GM21786 (cell line): ENCODE measurements at regions not wholly inside any gene's neighbourhood (a gene's known extent, or its start where the extent isn't known, plus 50 kb on each side); places are given as distances from the start of the nearest gene placed in this dataset.

Experiments used
- ATAC-seq: cut with Tn5 transposase; IDR thresholded peaks from one replicate; pipeline ENCODE4 v1.9.1; 2021; ENCODE audit not compliant: unreplicated experiment

DNA sequence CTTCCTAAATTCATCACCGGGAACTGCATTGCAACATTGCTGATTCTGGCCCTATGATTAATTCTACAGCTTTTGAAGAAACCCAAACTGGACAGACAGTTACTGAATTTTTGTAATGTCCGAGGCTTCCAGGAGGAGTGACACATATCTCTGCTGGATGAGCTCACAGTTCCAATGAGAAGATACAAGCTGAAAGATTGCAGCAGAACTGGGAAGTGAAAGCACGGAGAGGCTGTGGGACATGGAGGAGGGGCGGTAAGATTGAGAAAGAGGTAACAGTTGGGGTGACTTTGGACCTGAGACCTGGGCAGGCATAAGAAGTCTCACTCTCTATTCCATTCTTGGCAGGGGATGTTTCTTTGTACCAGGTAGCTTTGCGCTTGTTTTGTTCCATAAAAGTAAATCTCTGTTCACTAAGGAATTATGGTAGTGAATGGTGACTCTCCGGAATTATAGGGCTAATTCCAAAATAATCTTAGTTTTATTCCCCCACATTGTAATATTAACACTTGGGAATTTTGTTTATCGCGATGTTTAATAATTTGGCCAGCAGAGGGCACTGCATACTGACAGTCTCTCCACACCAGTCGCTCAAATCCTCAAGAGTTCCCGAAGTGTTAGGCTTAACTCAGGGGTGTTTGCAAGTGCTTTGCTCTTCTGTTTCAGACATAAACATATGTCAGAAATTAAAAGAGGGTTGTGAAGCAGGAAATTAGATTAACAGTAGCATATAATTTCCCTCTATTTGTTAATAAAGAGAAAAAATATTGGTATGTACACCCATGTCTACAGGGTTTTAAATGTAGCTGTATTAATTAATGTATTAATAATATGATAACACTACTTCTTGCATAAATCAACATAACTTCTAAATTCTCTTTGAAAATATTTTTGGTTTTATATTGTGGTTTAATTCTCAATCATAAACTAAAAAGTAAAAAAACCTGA is 201.4 kb downstream of the SOCS6 start:
- ATAC-seq = peak; percentile 50

DNA sequence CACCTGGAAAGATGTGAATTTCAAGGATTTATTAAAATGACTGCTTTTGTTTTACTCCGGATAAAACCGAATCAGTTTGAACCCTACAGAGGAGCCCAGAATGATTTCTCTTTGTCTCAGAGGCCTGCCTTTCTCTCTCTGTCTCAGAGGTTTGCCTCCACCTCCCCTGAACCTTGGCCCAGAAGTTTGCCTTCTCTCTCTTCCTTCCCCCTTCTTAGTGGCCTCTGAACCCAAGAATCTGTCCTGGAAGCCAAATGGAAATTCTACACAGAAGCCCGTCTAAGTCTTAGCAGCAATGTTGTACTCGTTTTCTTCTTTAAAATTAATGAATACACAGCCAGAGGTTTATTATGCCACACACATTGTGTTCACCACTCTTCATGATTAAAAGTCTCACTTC is 200.7 kb downstream of the SOCS6 start:
- no peak for ATAC-seq

DNA sequence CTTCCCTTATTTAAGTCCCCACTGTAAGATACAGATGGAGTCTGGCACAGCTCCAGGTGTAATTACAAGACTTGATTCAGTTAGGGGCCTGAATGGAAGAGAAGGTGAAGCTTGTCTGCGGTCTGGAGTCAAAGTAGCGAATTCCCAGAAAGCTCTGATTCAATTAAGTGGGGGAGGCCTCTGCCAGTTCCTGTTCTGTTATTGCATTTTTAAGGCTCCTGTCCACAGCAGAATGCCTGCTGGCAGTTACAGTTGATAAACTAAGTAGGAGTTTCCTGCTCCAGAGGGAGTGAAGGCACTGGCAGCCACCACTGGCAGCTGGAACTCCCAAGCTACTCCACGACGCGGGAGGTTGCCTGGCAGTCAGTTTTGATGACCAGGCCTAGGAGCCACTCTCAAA is 181.1 kb downstream of the SOCS6 start:
- no peak for ATAC-seq

DNA sequence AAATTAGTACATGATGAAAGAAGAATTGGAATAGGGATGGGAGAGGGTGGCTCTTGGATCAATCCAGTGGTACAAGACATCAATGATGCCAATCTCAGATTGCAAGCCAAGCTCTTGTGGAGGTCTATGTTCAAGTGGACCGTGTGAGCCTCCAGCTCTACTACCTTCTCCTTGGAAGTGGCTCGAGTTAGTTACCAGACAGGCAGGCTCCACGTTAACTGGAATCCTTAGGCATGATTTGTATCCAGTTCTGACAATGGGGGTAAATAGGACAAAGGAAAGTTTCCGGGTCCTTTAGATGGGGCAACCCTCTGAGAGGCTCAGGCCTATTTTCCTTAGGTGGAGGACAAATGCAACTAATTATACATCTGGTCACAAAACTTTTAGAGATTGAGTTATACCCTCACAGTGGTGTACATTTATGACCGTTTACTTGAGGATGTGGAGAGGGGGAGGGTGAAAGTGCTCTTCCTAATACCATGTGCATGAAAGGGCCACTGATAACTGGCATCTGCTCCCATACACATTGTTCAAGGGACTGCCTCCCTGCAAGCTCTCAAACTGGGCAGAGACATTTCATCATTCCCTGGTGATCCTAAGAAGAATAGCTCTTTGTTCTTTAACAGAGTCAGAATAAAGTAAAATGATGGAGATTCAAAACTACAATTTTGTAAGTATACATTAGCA is 180.2 kb downstream of the SOCS6 start:
- ATAC-seq = no peak

DNA sequence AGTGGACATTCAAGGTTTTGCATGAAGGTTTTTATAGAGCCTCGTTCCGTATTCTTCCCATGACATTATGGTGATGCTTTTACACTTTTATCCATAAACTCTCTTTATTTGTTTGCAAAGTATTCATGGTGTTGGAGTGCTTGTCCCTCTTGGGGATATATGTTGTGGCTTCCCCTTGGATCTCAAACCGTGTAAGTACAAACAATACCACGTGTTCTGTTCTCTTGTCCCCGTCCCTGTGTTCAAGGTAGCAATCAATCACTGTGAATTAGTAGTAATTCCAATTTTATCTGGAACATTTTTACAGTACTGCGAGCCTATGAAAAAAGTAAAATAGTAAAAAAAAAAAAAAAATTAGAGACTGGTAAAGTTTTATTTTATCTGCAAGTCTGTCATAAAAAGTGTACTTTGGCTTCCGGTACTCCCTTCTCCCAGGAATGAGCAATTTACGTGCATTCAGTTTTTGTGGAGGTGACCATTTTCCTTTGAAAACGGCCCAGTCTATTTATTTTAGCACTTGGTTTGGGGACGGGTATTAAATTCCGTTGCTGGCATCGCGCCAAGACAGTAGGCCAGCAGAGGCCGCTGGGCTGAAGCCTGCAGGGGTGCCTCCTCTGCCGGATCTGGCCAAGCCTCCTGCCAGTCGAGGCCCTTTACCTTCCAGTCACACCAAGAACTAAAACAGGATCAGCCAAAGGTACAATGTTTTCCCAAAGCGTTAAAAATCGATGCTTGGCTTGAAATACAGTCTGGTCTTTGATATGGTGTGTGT is 175.7 kb downstream of the SOCS6 start:
- ATAC-seq = no peak

DNA sequence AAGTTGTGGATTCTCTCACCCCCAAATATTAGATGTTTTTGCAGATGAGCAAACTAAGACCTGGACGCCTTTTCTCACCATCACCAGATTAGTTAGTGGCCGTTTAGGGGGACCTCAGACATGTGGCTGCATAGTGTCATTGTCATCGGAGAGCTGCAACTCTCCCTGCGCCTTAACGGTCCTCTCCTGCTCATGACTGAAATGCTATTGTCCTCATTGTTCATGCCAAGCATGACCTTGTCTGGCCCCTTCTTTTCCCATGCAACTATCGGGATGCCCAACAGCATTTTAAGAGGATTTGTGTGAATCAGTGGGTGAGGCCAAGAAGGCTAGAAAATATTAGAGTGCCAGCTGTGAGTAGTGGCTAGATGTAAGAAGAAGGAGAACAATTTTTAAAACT is 174.2 kb downstream of the SOCS6 start:
- ATAC-seq = no peak

DNA sequence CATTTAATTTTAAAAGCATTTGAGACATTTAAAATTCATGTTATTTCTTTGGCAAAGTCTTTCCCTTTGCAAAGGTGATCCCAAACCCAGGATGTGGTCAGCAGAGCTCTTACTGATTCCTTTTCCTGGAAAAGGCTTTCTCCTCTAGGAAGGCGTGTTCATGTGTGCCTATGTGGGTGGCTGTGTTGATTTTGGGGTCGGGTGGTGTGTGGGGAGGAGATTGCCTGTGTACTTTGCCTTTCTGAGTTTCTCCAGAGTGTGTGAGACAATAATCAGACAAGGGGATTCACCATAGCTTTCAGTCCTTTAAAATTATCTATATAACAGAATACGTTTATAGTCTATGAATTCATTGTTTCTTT is 173.2 kb downstream of the SOCS6 start:
- ATAC-seq = no peak

DNA sequence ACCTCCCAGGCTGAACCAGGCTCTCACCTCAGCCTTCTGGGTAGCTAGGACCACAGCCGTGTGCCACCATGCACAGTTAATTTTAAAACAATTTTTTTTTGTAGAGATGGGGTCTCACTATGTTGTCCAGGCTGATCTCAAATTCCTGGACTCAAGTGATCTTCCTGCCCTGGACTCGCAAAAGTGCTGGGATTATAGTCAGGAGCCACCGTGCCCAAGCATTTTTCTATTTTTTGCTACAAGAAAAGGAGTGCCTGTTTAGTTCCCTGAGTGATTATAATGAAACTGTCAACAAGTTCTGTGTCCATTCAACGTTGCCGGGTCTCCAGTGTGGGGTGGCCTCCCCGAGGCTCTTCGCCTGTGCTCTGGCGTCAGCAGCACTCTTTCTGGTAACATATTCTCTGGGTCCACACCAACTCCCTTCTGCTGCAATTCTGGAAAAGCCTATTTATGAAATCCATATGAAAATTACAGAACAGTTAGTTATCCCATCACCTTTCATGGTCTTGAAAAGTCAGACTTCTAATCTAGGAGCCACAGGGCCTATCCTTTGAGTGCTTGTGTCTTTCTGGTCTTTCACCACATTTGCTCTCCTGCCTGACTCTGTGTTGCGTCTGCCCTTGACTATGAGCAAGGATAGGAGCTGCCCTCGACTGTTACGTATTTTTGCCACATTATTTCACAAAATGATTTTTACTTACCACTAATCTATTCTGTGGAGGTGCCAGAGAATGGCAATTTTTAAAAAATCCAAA is 172.7 kb downstream of the SOCS6 start:
- no peak for ATAC-seq

DNA sequence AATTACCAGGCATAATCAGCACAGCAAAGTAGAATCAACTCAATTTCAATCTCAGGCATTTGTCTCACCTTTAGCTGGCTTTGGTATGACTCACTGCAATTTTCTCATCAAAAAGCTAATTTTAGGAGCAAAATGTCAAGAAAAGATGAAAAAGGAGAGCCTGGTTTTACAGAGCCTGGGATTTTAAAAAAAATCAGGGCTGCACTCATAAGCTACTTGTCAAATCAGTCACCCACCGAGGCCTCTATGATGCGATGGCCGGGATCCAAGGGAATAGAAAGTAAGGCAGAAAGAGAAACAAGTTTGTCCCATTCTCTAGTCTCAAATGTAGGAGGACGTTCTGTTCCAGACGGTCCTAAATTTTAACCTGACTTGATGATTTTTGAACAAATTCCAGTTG is 170.9 kb downstream of the SOCS6 start:
- no peak for ATAC-seq

DNA sequence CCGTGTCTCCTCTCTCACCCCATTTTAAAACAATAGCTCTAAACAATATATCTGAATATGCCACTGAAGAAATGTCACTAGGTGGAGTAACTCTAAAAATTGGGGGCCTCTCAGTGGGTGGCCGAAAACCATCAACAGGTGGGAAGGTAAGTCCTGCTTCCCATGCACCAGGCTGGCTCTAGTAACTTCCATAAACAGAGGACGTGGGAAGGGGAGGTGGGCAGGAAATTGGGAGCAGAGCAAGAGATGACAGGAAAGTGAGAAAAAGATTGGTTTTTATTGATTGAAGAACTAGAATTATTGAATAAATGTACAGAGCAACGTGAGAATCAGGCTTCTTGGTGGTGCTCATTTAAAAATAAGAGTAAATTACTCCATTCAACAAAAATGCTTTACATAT is 170.4 kb downstream of the SOCS6 start:
- no peak for ATAC-seq

DNA sequence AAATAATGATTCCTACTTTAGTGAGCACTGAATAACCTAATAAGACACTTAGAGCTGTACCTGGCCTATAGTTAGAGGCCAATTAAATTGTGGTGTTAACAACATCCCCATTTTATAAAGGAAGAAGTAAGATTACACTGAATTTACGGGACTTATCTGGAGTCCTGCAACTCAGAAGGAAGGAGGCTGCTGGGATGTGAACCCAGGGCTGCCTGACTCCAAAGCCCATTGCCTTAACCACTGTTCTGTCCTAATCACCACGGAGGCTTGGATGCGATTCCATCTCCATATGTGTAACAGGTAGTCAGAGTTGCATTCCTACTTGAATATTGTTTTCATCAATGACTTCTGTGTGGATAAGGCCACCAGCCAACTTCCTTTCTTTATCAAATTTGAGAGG is 168.9 kb downstream of the SOCS6 start:
- ATAC-seq = no peak

DNA sequence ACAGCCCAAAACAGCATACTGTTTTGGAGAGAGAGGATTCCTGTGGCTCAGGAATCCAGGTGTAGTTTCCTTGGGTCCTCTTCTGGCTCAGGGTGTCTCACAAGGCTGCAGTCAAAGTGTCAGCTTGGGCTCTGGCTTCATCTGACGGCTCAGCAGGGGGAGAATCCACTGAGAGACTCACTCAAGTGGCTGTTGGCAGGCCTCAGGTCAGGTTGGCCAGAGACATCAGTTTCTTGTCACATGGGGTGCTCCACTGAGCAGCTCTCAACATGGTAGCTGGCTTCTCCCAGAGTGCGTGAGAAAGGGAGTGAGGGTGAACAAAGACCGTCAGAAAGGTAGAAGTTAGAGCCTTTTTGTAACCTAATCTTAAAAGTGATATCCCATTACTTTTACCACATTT is 168.4 kb downstream of the SOCS6 start:
- no peak for ATAC-seq

DNA sequence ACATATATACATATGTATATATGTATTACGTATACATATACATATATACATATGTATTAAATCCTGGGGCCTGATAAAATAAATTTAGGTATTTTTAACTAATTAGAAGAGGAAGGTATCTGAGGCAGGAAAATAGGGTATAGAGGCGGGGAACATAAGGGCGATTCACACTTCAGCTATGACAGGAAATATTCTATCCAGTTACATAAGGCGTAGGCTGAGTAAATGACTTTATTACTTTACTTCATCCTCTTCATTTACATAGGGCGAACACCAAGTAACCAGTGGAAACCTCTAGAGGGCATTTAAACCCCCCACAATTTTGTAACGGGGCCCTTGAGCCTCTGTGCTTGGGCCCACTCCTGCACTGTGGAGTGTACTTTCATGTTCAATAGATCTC is 167.5 kb downstream of the SOCS6 start:
- no peak for ATAC-seq

DNA sequence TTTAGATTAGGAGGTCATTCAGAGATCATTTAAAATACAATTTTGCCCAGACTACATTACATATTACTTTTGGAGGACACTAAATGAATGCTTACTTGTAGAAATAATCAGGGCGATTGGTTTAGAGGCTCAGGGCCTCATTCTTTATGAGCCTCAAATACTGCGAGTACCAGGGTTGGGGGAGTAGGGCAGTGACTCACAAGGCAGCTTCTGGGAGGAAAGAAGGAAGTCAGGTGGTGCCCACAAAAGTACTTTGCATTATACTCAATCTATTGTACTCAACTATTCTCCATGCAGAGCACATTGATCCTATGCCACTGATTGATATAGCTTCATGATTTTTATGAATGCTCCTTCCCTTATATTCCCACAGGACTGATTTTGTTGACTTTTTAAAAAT is 166.9 kb downstream of the SOCS6 start:
- ATAC-seq = no peak

DNA sequence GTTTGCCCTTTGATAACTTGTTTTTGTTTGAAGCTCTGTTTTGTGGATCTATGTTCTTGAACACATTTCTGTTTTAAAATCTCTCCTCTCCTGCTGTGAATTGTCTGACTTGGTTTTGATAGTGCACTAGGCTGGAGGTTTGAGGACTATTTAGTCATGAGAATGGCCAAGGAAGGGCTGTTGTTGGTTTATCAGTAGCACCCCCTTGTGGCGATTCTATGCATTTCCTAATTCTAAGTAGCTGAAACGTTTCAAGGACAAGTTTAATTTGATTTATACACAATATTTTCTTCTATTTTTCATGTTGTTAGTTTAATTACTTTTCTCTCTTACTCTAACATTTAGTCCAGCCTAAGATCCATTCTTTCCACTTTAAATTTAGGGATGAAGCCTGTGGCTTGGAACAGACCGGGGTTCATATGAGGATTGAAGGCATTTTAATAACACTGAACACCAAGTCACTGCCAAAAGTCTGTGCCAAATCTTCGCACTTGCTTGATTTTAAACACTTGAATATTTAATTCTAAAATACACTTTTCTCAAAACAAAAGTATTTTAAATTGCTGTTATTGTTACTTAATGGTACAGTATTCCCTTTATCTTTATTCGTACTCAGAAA is 166.0 kb downstream of the SOCS6 start:
- ATAC-seq = peak; percentile 64

DNA sequence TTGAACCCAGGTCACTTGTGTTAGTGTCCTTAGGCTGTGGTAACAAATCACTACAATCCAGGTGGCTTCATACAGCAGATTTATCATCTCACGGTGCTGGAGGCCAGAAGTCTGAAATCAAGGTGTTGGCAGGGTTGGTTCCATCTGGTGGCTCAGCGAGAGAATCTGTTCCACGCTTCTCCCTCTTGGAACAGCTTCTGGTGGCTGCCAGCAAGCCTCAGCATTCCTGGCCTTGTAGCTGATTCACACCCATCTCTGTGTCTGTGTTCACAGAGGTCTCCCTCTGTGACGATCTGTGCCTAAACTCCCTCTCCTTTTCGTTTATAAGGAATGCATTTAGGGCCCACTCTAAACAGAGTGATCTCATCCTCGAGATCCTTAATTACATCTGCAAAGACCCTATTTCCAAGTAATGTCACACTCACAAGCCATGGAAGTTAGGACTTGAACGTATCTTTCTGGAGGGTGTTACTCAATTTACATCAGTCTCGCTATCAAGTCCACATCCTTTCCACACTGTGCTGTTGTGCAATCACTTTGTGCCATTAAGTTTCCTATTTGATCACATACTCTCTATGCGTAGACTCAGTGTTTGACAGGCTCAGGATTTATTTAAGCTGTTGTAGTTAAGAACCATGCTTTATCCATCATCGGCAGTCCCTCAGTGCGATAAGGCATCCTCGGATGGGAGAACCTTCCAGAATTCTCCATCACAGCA is 164.4 kb downstream of the SOCS6 start:
- ATAC-seq = no peak

DNA sequence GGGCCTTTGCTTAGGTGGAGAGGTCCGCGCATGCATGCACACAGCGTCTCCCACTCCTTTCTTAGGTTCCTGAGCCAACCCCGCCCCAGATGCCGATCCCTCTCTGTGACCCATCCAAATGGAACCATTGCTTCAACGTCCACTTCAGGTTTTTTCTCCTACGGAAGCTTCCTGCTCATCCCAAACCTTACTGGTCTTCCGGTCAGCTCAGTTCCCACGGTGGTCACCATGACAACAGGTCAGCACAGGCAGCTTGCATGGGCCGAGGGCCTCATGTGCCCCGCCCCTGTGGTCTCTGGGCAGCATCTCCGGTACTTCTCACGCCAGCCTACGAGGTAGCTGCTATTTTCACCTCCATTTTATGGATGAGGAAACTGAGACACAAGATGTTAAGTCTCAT is 163.7 kb downstream of the SOCS6 start:
- ATAC-seq = no peak

DNA sequence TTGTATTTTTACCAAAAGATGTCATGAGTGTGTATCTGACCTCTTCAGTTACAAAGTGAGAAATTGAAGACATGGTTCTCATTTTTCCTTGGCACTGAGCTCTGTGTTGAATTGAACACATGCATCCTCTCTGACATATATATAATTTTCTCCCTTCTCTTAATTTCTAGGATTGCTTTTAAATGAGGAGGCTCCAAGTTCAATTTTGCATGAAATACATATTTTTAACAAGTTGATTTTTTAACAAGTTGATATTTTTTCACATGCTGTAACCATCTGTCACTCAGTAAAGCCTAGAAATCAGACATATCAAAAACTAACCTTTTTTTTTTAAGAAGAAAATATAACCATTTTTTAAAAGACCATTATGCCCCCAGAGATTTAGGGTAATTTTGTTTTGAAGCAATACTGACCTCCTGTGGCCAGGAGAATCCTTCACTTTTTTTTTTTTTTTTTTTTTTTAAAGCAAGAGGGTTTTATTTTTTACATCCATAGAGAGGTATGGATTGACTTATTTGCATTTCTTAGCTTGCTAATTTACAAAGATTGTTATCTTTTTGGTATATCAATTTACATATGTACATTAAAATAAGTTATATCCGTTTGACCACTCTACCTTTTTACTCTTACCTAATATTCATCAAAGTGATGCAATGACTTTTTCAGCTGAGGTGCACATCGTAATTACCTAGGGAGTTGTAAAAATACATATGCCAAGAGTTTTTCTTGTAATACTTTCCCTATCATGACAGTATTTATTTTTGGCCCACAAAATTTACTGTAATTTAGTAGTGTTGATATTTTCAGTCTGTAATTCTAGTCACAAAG is 161.8 kb downstream of the SOCS6 start:
- ATAC-seq = no peak

DNA sequence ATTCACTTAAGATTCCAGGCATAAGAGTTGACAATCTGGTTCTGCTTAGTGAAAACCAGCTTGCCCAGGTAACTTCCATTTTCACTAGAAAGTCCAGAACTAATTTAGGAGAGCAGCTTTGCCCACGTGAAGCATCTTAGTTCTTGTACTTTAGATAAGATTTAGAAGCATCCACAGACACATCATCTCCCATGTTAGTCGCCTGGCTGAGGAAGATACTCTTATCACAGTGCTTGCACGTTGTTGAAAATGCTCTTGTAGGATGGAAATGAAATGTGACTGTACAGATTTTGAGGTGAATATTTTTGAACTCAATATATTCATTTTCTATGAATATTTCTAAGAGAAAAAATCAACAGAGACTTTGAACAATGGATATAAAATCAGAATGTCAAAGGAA is 159.7 kb downstream of the SOCS6 start:
- no peak for ATAC-seq
